ENCODE measurements at regions not wholly inside any gene's neighbourhood (a gene's known extent, or its start where the extent isn't known, plus 50 kb on each side); places are given as distances from the start of the nearest gene placed in this dataset.
"Not testable (repeated sequence)": the region's sequence is repeated elsewhere in the genome, so short reads cannot be mapped to it uniquely, and the experiment has no call there.

DNA sequence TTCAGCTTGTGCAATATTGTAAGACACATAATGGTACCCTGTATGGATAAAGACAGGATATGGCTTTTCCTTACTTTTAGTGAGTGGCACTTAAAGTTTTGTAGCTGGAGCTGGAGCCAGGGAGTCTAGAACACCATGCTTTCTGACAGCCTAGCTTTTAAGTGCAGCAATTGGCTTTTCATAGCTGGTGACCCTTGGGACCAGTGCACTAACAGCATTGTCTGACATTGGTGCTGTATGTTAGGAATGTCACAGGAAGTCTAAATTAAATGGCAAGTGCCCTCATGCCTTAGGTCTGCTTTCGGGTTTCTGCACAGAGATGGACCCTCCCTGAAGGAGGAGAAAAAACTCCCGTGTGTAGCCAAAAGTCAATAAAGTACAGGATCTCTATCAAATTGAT, 628.2 kb downstream of the NR2F2 start:
- DNase-seq, result no peak

DNA sequence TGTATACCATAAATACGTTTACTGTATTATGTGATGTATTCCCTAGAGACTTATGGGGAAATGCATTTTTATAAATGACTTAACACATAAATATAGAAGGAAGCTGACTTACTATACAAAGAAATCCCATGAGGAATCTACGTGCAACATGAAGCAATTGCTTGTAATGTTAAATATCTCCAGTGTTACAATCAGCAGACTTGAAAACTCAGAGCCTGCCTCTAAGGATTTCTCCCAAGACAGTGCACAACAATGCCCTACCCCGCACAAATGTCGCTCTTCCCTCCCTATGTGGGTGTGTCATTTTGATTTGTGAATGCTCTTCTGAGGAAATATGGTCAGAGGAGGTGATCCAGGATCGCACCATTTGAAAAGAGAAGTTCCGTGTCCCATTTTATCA, 629.0 kb downstream of the NR2F2 start:
- no peak for DNase-seq

DNA sequence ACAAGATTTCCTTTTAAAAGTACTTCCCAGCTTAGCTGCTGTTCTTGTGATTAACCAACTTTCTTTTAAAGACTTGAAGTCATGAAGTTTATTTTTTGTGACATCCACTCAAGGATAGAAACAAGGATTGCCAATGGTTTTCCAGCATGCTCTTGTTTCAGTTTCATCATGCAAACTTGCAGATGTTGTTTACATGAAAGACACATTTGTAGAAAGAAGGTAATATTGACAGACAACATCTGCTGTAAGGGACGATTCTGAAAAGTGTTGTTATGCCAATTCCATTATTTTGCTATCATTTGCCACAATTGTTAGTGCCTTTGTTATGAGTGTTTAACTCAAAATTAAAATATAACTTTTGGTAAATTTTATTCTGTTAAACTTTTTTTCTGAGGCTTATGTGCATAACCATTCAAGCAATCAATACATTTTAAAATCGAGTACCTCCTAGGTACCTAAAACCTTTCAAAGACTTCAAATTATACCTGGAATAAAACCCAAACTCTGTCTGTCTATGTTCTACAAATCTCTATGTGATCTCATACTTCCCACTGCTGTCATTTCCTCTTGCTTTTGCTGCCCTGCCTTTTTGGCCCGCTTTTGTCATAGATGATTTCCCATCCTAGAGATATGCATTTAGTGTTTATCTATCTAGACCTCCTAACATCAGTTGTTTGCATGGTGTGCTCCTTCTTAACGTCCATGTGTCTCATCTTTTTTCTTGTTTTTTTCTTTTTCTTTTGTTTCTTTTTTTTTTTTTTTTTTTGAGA, 630.4 kb downstream of the NR2F2 start:
- no peak for DNase-seq

DNA sequence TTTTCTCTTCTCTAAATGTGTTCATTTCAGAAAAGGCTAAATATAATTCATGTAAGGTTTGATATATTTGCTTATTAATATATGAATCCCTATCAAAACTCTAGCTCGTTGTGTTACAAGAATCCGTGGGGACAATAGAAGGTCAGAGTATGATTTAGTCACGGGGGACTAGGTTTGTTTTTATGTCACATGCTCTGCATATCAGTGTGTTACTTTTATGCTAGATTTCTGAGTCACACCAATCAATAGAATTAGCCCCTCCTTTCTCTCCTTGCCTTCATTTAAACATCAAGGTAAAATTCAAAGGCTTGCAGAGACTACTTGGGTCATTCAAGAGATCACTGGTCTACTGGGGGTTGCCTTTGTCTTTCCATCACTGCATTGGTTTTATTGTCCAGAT, 636.1 kb downstream of the NR2F2 start:
- no peak for DNase-seq

DNA sequence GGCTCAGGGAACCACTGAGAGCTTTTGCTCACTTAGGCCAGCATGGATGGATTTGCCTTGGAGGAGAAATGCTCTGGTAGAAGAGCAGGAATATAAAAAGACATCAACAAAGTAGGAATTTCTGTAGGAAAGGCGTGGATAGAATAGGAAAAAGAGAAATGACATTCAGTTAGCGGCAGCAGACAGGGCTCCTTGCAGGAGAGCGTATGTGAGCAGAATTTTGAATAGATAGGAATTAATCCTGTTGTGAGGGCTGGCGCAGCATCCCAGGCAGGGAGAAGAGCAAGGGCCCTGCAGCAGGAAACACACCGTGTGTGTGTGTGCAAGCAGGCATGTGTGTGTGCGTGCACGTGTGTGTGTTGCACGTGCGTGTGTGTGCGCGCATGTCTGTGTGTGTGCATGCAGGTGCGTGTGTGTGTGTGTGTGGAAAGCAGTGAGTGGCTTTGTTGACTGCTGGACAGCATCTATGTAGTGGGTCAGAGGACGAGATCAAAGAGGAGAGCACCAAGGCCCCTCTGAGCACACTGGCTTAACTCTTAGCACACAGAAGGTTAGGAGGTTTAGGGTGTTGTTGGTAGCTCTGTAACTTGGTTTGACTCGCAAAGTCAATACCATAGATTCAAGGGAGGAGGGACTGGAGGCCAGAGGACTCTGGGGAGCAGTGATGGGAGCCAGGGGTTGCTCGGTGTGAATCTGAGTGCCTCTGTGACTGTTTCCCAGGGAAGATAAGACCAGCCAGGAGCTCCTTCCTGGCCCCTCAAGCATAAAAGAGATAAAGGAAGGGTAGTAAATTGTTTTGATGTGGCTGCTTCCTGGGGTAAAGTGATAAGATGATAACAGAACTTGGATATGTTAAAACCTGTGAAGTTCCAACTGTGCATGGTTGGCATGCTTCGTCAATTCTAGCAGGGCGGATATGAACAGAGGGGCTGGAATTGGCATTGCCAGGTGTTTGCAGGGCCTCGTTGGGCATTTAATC, 639.5 kb downstream of the NR2F2 start:
- no peak for DNase-seq

DNA sequence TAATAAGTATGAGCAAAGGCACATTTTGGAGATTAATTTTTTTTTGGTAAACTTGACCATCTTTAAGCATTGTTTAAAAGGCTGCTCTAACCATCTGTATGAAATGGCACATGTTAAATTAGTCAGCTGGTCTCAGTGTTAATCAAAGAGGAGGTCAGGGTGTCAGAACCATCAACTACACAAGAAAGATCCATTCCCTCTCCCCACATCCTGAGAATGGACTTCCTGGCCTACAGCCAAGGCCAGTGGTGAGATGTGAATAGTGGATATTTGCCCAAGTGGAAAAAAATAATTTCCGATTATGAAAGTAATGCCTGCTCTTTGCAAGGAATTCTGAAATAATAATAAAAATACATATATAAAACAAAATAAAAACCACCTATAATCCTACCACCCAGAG, 641.7 kb downstream of the NR2F2 start:
- DNase-seq, result no peak

DNA sequence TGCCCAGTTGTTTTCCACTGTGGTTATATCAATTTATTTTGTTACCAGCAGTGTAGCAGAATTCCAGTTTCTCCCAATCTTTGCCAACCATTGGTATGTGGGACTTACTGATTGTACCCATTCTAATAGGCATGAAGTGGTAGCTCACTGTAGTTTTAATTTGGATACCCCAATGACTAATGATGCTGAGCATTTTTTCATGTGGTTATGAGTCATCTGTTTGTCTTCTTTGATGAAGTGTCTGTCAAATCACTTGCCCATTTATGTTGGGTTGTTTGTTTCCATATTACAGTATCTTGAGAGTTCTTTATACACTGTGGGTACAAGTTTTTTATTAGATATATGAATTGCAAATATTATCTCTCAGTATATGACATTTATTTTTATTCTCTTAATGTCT, 644.3 kb downstream of the NR2F2 start:
- no peak for DNase-seq

DNA sequence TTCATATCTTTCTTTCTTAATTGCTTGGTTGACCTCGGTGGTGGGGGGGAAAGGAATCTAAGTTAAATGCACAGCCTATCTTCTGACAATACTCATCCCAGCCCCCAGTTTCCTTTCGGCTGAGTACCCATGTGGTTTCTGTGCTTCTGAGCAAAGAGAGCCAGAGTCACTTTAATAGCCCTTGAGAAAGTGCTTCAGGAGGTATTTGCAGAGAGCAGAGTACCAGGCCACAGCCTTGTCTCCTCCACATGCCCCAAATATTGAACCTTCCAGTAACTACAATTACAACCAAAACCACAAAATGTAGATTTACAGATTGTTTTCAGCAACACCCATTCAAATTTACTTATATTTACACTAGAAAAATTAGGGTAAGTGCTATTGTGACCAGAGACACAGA, 647.4 kb downstream of the NR2F2 start:
- no peak for DNase-seq

DNA sequence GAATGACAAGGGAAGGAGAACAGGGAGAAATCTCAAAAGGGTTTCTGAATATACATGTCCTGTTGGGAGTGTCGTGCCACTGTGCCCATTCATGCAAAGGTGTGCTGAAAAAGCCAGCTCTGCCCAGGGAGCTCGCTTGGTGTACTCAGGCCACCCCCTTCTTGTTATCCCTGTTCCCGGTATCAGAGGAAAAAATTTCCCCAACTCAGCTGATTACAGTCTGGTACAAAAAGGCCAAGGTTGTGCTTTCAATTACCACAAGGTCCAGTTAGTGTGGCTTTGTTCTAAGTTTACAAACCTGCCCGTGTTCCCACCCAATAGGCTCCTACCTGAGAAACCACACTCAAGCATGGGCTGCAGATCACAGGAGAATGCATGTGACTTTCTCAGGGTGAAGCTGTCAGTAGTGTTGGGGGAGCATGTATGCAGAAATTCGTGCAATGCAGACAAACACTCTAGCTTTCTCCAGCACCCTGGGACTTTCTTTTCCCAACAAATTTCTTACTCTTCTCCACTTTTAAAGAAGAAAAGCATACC, 648.5 kb downstream of the NR2F2 start:
- no peak for DNase-seq

DNA sequence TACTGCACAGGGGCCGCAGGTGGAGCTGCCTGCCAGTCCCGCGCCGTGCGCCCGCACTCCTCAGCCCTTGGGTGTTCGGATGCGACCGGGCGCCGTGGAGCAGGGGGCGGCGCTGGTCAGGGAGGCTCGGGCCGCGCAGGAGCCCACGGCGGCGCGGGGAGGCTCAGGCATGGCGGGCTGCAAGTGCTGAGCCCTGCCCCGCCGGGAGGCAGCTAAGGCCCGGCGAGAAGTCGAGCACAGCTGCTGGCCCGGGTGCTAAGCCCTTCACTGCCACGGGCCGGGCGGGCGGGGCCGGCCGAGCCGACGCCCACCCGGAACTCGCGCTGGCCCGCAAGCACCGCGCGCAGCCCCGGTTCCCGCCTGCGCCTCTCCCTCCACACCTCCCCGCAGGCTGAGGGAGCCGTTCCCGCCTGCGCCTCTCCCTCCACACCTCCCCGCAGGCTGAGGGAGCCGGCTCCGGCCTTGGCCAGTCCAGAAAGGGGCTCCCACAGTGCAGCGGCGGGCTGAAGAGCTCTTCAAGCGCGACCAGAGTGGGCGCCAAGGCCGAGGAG, 653.7 kb downstream of the NR2F2 start:
- DNase-seq, result not testable (repeated sequence)

DNA sequence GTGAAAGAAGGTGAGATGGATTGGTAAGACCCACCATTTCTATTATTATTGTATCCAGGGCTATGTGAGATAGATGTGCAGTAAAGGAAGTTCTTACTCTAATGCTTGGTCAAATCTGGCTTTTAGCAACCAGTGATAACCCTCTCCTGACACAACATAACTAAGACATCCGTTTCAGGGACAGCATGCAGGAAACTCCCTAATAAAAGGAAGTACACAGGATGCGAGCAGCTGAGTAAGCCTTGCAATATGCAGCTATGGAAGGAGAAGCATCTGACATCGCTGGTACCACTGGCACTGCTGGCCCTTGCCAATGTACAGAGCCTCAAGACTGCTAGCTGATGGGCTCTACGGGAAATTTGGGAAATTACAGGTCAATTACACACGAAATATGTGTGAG, 662.3 kb downstream of the NR2F2 start:
- DNase-seq, result no peak

DNA sequence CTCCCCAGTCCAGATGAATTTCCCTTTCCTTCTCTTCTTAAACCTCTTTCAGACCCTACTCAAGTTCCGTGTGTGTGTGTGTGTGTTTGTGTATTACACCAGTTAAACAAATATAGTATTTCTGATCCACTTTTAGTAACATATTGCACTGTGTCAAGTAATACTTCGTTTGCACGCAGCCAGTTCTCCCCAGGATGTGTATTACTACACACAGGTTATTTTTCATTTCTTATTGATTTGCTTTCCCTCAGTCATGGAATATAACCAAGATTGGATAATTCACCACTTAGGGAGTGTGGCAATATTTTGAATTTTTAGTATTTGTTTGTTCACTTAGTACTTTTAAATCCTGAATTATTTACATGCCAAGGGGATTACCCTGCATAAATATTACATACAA, 667.0 kb downstream of the NR2F2 start:
- DNase-seq, result no peak

DNA sequence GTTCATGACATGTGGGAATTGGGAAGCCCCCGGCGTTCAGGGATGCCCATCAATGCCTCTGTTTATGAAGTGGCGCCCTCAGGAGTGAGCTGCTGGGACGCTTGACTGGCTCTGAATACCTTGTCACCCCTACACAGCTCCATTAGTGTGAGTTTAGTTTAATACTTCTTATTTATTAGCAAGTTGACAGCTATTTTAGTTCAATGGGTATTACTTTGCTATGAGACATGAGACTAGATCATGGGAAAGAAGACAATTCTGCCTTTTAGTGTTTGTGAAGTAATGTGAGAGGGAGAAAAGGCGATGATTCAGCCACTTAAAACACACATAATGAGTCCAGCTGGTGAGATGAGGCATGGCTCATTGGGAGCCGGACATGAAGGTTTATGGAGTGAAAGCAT, 678.5 kb downstream of the NR2F2 start:
- DNase-seq, result no peak

DNA sequence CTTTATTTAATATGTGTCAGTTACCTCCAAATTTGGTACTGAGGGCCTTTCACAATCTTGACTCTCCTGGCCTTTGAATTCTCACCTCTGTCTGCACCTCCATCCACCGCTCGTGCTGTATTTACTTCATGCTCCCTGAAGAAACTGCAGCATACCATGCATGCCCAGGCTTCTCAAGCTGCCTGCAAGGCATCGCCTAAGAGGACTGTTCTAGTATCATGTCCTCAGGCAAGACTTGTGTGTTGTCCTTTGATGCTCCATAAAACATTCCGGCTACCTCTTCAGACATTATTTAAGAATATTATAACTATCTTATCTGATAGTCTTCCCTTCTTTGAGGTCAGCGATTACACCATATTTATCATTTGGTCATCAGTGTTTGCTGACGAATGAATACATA, 682.5 kb downstream of the NR2F2 start:
- no peak for DNase-seq

DNA sequence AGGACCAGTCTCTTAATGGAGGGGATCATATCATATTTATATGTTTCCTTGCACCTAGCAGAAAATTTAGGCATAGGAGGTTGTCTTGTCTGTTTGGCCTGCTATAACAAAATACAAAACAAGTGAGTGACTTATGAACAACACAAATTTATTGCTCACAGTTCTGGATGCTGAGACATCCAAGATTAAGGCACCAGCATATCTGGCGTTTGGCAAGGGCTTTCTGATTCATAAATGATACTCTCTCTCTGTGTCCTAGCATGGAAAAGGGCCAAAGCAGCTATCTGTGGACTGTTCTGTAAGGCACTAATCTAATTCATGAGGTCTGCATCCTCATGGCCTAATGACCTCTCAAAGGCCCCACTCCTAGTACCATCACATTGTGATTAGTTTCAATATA, 683.0 kb downstream of the NR2F2 start:
- no peak for DNase-seq

DNA sequence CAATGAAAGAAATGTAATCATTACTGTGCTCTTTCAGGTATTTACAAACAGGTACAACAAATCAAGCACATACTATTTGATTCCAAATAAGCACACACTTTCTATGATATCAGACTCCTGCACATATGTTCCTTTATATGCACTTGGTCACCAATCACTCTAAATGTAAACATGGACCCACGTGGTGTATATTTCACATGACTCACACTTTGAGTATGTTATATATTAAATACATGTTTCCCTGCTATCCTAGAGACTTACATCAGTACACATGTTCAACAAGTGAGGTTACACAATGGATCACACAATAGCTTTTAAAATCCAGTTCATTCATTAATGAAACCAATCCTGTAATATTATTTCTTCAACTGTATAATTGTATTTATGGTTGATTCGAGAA, 683.5 kb downstream of the NR2F2 start:
- no peak for DNase-seq

DNA sequence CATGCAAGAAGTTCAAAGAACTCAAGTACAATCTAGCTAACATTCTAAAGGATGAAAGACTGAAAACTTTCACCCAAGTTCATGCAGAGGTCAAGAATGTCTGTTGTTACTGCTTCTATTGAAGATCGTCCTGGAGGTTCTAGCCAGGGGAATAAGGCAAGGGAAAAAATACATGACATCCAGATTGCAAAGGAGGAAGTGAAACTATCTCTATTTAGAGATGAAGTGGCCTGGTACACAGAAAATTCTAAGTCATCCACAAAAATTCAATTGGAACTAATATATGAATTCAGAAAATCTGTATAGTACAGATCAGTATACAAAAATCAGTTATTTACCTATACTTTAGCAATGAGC, 693.0 kb downstream of the NR2F2 start:
- no peak for DNase-seq

DNA sequence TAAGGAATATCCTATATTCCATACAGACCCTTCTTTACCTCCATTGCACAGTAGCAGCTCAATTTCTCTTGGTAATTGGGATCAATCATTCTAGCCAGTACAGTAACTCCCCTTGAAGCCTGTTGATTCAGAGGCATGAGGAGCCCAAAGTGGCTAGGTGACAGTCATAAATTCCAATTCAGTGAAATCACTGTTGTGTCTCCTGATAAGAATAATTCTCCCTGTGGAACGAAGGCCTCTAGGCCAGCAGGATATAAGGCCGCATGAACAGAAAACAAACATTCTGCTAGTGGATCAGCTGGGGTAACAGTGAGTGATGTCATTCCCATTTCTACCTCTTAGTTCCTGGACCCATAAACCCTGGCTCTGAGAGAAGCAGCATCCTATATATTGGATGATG, 696.3 kb downstream of the NR2F2 start:
- DNase-seq, result no peak

DNA sequence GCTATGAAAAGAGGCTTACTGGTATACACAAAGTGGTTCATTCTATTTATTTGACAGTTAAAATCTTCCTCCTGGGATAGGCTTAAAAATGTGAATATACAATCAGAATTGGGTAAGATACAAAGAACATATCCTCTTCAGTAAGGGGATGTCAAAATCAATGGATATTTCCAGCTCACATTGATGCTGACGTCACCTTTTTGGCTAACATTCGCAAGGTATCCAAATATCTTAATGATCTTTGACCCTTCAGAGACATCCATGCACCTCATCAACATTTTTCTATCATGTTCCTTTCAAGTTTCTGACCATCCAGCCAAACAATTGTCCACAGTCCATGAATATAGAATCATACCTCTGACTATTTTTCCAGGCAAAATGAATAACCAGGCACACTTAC, 697.3 kb downstream of the NR2F2 start:
- DNase-seq, result no peak

DNA sequence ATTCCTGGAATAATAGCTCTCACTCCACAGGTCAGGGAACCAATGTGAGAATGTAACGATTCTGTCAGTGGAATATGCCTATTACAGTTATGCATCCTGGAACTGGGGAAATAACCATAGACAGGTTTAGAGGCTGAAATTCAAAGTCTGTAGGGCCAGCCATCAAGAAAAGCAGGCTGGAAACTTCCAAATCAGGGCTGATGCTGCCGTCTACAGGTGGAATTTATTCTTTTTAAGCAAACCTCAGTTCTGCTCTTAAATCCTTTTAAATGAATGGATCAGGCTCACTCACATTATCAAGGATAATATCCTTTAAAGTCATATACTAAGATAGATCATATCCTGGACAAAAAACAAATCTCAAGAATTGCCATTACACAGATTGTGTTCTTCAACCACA, 699.8 kb downstream of the NR2F2 start:
- DNase-seq, result no peak

DNA sequence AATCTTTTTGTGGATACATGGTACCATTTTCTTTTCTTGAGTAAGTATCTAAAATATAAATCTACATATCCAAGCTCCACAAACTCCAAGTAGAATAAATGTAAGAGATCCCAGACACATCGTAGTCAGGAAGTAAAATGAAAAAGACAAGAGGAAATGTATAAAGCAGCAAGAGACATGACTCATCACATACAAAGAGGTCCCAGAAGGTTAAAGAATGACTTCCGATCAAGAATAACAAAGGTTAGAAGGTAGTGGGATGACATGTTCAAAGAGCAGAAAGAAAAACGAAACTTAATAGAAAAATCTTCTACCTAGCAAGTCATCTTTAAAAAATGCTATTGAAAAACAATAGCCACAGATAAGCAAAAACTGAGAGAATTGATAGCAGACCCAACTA, 705.8 kb downstream of the NR2F2 start:
- no peak for DNase-seq

DNA sequence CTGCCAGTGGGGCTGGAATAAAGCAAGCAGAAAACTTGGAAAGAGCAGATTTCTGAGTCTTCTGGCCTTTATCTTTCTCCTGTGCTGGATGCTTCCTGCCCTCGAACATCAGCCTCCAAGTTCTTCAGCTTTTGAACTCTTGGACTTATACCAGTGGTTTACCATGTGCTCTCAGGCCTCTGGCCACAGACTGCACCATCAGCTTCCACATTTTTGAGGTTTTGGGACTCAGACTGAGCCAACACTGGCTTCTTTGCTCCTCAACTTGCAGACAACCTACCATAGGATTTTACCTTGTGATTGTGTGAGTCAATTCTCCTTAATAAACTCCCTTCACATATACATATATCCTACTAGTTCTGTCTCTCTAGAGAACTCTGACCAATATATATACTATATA, 706.6 kb downstream of the NR2F2 start:
- DNase-seq, result no peak

DNA sequence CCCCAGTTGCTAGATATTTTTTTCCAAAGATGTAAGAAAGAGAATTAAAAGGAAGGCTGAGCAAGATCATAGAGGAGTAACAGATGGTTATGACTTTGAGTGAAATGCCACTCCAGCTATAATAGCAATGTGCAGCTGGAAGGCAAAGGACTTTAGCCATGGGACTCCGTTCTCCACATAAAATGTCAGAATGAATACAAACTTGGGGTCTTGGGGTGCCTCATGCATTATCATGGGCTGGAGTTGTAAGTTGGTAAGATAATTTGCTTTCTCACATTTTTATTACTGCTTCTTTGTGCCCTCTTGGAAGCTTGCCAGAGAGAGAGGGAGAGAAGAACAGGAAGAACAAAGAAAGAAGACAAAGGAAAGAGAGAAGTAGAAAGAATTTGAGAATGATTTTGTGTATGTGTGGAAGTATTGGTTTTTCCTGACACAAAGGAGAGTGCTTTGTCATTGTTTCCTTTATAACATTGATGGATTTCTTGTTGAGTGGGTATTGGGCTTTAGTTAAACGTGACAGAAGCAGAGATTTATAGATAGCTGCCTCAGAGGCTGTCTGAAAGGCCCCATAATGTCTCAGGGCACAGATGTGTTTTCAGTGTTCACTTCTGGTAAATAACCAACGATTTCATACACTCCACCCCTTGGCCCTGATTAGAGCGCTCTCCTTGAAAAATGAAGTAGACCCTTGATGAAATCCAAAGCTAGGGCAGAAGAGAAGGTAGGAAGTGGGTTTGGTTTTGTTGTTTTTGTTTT, 715.3 kb downstream of the NR2F2 start:
- DNase-seq, result no peak

All from COR-L47 (cell line).